Glomerular endothelial cell (primary cell): ENCODE measurements at regions not wholly inside any gene's neighbourhood (a gene's known extent, or its start where the extent isn't known, plus 50 kb on each side); places are given as distances from the start of the nearest gene placed in this dataset.

Experiments used
- DNase-seq: peaks from one replicate; pipeline ENCODE4 v3.0.0-alpha.2; 2011; ENCODE audit warnings: low read depth, low spot score; ENCODE audit errors: extremely low read depth

DNA sequence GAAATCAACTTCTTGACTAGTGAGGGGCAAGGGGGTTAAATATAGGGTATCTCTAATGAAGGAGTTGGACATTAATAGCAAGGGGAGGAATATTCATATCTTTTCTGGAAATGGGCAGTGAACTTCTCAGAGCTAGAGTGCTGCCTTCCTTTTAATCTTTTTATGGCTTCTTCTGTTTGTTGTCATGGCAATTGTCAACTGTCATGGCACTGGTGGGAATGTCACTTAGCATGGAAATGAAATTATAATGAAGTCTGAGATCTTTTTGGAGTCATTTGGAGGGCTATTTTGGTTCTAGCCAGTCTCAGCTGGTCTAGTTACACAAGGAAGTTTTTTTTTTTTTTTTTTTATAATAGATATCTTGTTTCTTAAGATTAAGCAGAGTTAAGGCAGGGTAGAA, 250.2 kb downstream of the AASDHPPT start:
- no peak for DNase-seq

DNA sequence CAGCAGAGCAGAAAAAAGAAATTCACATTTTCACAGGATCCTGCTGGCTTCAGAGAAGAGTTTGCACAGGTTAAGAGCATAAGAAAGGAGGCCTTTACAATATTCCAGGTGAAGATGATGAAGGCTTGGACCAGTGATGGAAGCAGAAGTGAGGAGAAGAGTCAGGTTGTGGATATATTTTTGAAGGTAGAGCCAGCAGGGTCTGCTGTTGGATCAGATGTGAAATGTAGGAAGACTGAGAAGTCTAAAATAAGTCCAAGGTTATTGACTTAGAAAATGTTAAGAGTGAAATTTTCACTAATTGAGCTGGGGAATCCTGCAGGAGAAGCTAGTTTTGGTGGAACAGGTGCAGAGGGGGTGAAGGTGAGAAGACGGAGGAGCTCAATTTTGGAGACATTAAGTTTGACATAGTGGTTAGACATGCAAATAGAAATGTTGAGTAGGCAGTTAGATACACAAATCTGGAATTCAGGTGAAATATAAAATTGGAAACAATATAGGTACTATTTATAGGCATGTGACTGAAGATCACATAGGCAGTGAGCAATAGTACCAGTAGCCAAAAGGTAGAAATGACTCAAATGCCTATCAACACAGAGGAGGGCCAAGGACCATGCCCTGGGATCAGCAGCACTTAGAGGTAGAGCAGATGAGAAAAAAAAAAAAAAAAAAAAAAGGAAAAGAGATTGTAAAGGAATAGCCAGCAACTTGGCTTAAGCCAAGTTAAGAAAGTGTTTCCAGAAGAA, 252.0 kb downstream of the AASDHPPT start:
- DNase-seq = no peak

DNA sequence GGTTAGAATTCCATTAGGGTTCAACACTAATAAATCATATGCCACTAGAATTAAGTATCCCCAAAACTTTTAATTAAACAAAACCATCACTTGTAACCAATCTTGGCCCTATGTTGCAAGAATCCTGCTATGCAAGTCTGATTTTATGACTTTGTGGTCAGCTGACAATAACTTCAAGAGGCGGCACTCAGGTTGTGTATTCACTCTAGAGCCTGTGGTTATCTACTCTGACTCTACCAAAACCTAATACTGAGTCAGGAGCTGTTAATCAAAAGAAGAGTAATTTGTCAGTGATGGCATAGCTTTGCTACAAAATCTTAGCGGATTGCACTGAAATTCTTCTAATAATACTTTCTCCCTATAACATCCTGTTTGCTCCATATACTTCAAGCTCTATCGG, 253.7 kb downstream of the AASDHPPT start:
- no peak for DNase-seq

GRCh38 chr11:106333678-106334077, 256.2 kb downstream of the AASDHPPT start:
- no peak for DNase-seq

- no peak for DNase-seq
Observed at GRCh38 chr11:106344394-106344793, 266.9 kb downstream of the AASDHPPT start.

GRCh38 chr11:106344966-106345365, 267.5 kb downstream of the AASDHPPT start:
- no peak for DNase-seq

DNA sequence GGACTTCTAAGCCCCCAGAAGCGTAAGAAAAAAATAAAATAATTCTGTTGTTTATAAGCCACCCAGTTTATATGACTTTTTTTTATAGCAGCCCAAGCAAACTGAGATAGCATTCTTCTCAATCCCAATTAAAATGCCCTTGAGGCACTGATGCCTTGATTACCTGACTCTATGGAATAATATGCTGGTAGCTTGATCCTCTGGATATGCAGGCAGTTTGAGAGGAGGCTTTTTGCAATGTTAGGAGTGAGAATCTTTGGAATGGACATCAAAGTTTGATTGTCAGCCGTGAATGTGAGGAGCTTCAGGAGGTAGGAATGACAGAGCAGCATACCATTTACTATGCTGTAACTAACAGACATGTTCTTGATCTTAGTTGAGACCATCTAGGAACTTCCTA, 275.6 kb downstream of the AASDHPPT start:
- DNase-seq = no peak

- no peak for DNase-seq
Observed at GRCh38 chr11:106369224-106369623, 291.8 kb downstream of the AASDHPPT start.

GRCh38 chr11:106378513-106379179, 301.2 kb downstream of the AASDHPPT start:
- DNase-seq = no peak

DNA sequence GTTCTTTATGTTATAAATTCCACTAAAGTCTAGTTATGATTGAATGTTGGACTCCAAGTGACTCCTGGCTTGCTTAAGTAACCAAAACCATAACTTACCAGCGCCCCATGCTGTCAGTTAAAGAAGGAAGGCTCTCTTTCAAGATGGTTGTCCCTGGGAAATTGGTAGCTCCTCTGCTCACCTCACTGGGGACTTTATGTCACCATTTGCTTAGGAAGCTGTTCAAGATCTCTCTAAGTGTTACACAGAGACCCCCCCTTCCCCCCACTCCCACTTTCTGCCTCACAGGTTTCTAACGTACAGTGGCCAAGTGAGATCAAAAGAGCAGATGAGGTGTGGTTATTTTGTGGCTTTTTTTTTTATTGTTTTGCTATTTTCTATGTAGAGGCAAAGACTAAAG, 301.8 kb downstream of the AASDHPPT start:
- DNase-seq = no peak

- no peak for DNase-seq
Observed at GRCh38 chr11:106379712-106380111, 302.2 kb downstream of the AASDHPPT start.

DNA sequence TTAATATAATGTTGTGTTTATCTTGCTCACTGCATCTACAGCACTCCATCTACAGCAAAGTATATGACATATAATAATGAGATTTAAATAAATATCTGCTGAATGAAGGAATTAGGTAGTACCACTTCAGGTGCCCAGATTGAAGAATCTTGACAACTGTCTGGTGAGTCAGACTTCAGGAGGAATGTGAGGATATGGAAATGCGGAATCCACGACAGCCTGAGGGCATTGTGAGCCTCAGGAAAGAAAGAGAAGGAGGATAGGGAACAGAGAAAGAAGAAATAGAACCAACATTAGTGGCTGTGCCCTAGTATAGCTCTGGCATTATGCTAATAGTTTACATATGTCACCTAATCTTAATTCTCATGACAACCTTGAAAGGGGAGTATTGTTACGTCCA, 304.4 kb downstream of the AASDHPPT start:
- no peak for DNase-seq

- DNase-seq = no peak
Observed at GRCh38 chr11:106384429-106384828, 307.0 kb downstream of the AASDHPPT start.

DNA sequence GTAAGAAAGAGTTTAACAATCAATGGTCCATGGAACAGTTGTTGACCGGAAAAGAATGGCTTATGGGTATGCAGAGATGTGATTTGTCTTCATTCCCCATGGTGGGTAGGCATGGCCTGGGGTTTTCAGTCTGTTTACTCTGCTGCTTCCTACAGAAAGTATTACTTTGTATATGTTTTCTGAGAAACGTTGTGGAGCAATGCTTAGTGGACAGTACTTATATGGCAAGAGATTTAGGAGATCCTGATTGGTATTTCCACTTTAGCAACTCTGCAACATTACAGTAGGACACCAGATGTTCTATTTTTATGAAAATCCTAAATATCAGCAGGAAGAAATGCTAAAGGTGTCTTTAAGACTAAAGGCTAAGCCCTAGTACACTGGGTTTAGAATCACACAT, 309.1 kb downstream of the AASDHPPT start:
- no peak for DNase-seq

DNA sequence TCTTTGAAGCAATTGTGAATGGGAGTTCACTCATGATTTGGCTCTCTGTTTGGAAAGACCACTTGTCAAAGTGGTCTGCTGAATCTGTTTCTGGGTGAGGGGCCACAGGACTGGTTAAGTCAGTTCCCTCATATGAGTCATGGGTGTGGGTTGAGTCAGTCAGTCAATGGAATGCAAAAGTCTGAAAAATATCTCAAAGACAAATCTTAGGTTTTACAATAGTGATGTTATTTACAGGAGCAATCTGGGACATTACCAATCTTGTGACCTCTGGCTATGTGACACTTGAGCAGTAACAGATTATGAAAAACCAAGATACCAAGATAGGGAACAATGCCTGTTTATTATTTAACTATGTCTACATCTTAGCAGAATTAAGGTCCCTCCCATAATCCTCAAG, 311.6 kb downstream of the AASDHPPT start:
- no peak for DNase-seq

DNA sequence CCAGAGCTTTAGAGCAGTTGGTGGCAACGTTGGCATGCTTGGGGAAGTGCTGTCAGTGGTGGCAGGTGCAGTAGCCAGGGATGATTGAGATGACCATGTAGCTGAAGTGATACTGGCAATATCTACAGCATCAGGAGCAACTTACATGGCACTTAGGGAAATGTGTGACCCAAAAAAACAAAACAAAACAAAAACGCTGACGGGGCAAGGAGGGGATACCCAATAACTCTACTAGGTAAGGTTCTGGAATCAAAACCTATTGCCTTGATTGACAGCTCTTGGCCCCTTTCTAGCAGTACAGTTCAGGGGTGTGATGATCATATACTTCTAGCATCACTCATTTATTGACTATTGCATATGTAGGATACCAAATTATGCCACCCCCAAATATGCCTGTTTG, 312.6 kb downstream of the AASDHPPT start:
- no peak for DNase-seq

- DNase-seq = no peak
Observed at GRCh38 chr11:106391771-106392420, 314.4 kb downstream of the AASDHPPT start.

GRCh38 chr11:106395716-106396349, 318.4 kb downstream of the AASDHPPT start:
- DNase-seq = no peak

DNA sequence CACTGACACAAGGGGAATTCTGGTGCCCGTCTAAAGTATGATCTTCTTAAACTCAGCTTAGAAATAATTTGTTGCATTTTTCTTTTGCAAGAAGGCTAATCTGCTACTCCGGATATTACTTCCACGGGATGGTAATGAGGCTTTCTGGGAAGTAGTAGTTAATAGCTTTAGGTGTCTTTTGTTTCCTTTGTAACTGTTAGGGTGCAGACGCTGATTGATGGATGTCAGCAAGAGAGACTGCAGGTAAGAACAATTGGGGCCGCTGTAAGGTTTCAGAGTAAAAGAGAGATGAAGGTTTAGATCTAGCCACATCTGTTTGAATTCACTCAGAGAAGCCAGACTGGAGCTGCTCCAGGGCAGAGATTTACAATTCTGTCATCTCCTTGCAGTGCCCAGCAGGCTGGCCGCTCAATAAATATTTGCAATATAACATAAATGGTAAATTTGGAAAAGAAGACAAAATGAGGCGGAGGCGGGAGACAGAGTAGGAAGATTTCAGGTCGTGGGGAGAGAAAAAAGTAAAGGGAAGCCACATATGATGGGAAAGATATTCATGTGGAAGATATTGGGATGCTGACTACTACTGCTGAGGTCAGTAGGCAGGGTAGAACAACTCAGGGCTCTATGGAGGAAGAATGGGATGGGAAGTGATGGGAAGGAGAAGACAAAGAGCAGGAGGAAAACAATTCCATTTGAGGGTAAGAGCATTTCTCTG, 320.5 kb downstream of the AASDHPPT start:
- DNase-seq = no peak

- DNase-seq = no peak
Observed at GRCh38 chr11:106398502-106399075, 321.1 kb downstream of the AASDHPPT start.
